T-helper 2 cell treated with Interferon-gamma antibody and Interleukin-4, amounts not matched to agents 100 ng/mL and 5 ng/mL, for 36 hours (primary cell): ENCODE measurements at regions not wholly inside any gene's neighbourhood (a gene's known extent, or its start where the extent isn't known, plus 50 kb on each side); places are given as distances from the start of the nearest gene placed in this dataset.

Experiments
- intact Hi-C: fragments of 100-400 bp; cut with micrococcal nuclease; formaldehyde crosslinking; loops from one replicate; pipeline ENCODE4 v1.15.1; 2023

GRCh38 chr2:144248350-144249034, 271.4 kb downstream of the ZEB2 start:
- intact Hi-C loops = no loop called here

- intact Hi-C loops = loop anchor here (5.0 kb wide), 1 partner anchor 127 kb away; no protein-coding TSS in a partner anchor
These were observed 275.0 kb downstream of the ZEB2 start for GRCh38 chr2:144244938-144245337.

GRCh38 chr2:144242311-144242710, 277.6 kb downstream of the ZEB2 start:
- intact Hi-C loops = loop anchor here (5.0 kb wide), 1 partner anchor 130 kb away; no protein-coding TSS in a partner anchor

GRCh38 chr2:144241801-144242200, 278.1 kb downstream of the ZEB2 start:
- intact Hi-C loops = loop anchor here (5.0 kb wide), 1 partner anchor 130 kb away; no protein-coding TSS in a partner anchor

- intact Hi-C loops = loop anchor here (5.0 kb wide), 1 partner anchor 132 kb away; no protein-coding TSS in a partner anchor
These were observed 279.1 kb downstream of the ZEB2 start for GRCh38 chr2:144240656-144241339.

- intact Hi-C loops = loop anchor here (5.0 kb wide), 1 partner anchor 133 kb away; no protein-coding TSS in a partner anchor
These were observed 280.2 kb downstream of the ZEB2 start for GRCh38 chr2:144239726-144240125.

GRCh38 chr2:144239306-144239705, 280.6 kb downstream of the ZEB2 start:
- intact Hi-C loops = no loop called here

- intact Hi-C loops = no loop called here
These were observed 281.9 kb downstream of the ZEB2 start for GRCh38 chr2:144237830-144238627.

GRCh38 chr2:144237108-144237507, 282.8 kb downstream of the ZEB2 start:
- intact Hi-C loops = no loop called here

GRCh38 chr2:144235050-144235449, 284.9 kb downstream of the ZEB2 start:
- intact Hi-C loops = loop anchor here (2.0 kb wide), 1 partner anchor 282 kb away; no protein-coding TSS in a partner anchor

GRCh38 chr2:144234542-144234871, 285.4 kb downstream of the ZEB2 start:
- intact Hi-C loops = loop anchor here (1.0 to 2.0 kb wide), 3 partner anchors 51 to 282 kb away; no protein-coding TSS in a partner anchor

GRCh38 chr2:144233733-144234541, 286.0 kb downstream of the ZEB2 start:
- intact Hi-C loops = loop anchor here (1.0 to 2.0 kb wide), 3 partner anchors 51 to 283 kb away; no protein-coding TSS in a partner anchor

- intact Hi-C loops = no loop called here
These were observed 286.6 kb downstream of the ZEB2 start for GRCh38 chr2:144233317-144233716.

- intact Hi-C loops = no loop called here
These were observed 289.4 kb downstream of the ZEB2 start for GRCh38 chr2:144230448-144231085.

- intact Hi-C loops = no loop called here
These were observed 289.9 kb downstream of the ZEB2 start for GRCh38 chr2:144230033-144230432.

GRCh38 chr2:144229296-144229695, 290.6 kb downstream of the ZEB2 start:
- intact Hi-C loops = no loop called here

- intact Hi-C loops = no loop called here
These were observed 292.4 kb downstream of the ZEB2 start for GRCh38 chr2:144227427-144228105.

GRCh38 chr2:144225076-144225475, 294.8 kb downstream of the ZEB2 start:
- intact Hi-C loops = no loop called here

- intact Hi-C loops = no loop called here
These were observed 295.4 kb downstream of the ZEB2 start for GRCh38 chr2:144224472-144224871.

GRCh38 chr2:144219979-144220378, 299.9 kb downstream of the ZEB2 start:
- intact Hi-C loops = no loop called here
